ENCODE measurements at regions not wholly inside any gene's neighbourhood (a gene's known extent, or its start where the extent isn't known, plus 50 kb on each side); places are given as distances from the start of the nearest gene placed in this dataset.

DNA sequence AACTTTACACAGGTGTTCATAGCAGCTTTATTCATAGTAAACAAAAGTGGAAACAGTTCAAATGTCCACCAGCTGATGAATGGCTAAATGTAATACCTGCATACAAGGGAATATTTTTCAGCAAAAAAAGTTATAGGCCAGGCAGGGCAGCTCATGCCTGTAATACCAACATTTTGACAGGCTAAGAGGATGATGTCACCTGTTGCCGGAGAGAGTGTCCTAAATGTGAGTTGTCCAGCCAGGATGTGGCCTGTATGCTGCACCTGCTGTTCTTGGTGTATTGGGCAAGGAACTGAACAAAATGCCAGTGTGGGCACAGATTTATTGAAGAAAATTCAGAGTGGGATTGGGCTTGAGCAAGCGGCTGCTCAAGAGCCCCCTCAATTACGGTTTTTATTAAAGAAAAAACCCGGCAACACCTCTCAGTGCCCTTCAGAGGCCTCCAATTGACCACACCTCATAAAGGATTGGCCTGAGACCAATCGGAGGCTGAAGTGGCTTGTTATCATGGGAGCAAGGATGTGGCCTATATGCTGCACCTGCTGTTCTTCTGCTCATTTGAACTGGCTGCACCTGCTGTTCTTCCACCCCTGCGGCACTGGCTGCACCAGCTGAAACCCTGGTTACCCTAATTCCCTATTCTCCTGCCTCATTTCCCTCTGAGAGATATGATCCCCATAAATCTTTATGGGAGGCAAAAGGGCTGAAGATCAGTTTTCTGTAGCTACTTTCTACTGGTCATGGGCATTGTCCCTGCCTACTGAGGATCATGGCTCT is 129.8 kb downstream of the GPCPD1 start:
- TF ChIP-seq, protein P1, sequence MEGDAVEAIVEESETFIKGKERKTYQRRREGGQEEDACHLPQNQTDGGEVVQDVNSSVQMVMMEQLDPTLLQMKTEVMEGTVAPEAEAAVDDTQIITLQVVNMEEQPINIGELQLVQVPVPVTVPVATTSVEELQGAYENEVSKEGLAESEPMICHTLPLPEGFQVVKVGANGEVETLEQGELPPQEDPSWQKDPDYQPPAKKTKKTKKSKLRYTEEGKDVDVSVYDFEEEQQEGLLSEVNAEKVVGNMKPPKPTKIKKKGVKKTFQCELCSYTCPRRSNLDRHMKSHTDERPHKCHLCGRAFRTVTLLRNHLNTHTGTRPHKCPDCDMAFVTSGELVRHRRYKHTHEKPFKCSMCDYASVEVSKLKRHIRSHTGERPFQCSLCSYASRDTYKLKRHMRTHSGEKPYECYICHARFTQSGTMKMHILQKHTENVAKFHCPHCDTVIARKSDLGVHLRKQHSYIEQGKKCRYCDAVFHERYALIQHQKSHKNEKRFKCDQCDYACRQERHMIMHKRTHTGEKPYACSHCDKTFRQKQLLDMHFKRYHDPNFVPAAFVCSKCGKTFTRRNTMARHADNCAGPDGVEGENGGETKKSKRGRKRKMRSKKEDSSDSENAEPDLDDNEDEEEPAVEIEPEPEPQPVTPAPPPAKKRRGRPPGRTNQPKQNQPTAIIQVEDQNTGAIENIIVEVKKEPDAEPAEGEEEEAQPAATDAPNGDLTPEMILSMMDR (conservative IDR thresholded peaks at IDR 0.05; ENCODE audit: low read length), result no peak
- TF ChIP-seq EZH2phosphoT487 (IDR thresholded peaks at IDR 0.05; ENCODE audit: borderline replicate concordance), result no peak
